DMS153 treated with DMSO at 0.1 percent for 48 hours (cell line): ENCODE measurements at regions not wholly inside any gene's neighbourhood (a gene's known extent, or its start where the extent isn't known, plus 50 kb on each side); places are given as distances from the start of the nearest gene placed in this dataset.

Experiments
- DNase-seq: peaks from one replicate; lab custom pipeline; 2025; ENCODE audit not compliant: unreplicated experiment; lab: John Stamatoyannopoulos, UW

GRCh38 chr2:150909613-150910012, 352.1 kb downstream of the RBM43 start:
- no peak for DNase-seq

- DNase-seq: no peak
Observed at GRCh38 chr2:150909090-150909489, 352.6 kb downstream of the RBM43 start.

DNA sequence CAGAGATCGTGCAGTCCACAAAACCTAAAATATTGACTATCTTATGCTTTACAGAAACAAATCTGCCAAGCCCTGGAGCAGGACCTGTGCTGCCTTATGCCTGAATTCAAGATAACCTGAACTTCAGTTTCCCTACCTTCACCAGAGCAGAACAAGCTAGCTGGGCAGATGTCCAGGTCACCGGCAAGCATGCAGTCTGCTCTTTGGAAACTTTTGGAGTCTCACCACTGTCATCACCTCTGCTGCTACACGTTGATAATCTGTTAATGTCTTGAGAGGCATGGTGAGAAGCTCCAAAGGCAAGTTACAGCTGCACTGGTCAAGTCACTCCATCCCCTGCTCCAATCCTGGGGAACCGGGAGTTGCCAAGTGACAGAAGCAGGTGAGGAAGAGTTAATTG, 354.2 kb downstream of the RBM43 start:
- DNase-seq: no peak

DNA sequence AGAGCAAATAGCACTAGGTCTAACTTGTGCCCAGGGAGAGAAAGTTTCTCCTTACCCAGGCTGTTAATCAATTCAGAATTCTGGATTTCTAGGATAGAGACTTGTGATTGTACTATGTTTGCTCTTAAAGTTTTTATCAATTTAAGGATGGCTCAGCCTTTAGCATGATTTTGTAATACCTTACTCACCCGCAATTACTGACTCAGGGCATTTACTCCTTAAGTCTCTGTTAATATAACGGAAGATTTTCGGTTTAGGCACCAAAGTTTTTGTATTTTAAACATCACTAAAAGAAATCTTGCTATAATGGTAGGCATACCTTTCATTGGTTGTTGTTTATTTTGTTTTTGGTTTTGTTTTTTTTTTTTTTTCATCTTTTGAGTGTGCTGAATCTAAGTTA, 358.2 kb downstream of the RBM43 start:
- DNase-seq: no peak

GRCh38 chr2:150903055-150903454, 358.6 kb downstream of the RBM43 start:
- no peak for DNase-seq

GRCh38 chr2:150900913-150901312, 360.8 kb downstream of the RBM43 start:
- no peak for DNase-seq

DNA sequence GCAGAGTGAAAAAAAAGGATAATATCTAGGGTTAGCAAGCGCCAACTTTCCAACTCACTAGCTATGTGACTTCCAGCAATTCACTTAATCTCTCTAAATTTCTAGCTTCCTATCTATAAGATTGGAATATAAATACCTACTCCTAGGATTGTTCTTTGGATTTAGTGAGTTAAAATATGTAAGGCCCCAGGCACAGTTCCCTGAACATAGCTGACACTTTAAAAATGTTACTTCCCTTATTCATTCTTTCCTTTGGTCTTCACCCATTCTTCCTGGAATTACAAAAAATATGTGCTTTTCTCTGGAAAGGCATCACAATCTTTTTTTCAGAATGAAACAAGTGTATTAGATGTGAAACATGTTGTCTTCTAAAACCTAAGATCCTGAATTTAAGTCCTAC, 365.7 kb downstream of the RBM43 start:
- no peak for DNase-seq

GRCh38 chr2:150889141-150889540, 372.5 kb downstream of the RBM43 start:
- DNase-seq: no peak

- DNase-seq: no peak
Observed at GRCh38 chr2:150888337-150888736, 373.3 kb downstream of the RBM43 start.

DNA sequence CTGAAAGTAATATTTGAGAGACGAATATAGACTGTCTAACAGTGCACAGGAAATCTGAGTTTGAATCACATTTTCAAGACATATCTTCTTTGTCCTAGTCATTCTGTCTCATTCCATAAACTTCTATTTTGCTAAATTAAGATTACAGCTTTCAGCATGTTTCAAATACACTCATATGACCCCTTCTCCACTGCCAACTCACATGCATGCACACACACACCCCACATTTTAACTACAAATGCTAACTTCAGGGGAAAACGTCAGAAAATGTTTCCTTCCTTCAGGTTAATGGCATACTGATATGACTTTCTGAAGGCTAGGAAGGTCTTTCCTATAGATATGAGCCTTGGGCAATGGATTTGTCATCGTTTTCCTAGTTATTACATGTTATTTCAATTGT, 373.7 kb downstream of the RBM43 start:
- no peak for DNase-seq

GRCh38 chr2:150885774-150886386, 375.8 kb downstream of the RBM43 start:
- DNase-seq: no peak

- DNase-seq: no peak
Observed at GRCh38 chr2:150885236-150885635, 376.4 kb downstream of the RBM43 start.

GRCh38 chr2:150883613-150883895, 378.1 kb downstream of the RBM43 start:
- no peak for DNase-seq

GRCh38 chr2:150882751-150883612, 378.7 kb downstream of the RBM43 start:
- no peak for DNase-seq

- DNase-seq: no peak
Observed at GRCh38 chr2:150880986-150881385, 380.7 kb downstream of the RBM43 start.

DNA sequence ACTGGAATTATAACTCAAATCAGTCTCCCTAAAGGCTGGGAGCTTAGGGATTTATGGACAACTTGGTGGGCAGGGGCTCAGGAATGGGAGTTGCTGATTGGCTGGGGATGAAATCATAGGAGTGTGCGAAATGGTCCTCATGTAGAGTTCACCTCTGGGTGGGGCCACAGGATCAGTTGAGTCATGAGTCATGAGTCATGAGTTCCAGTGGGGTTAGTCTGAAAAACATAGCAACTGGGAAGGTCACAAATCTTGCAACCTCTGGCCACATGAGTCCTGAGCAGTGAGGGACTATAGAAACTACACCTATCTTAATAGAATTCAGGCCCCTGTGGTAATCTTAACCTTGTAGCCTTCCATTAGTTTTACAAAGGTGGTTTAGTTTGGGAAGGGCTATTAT, 383.3 kb downstream of the RBM43 start:
- DNase-seq: no peak

- no peak for DNase-seq
Observed at GRCh38 chr2:150876251-150876950, 385.3 kb downstream of the RBM43 start.

- DNase-seq: no peak
Observed at GRCh38 chr2:150873396-150873772, 385.9 kb upstream of the RND3 start.

GRCh38 chr2:150872756-150873395, 385.4 kb upstream of the RND3 start:
- DNase-seq: no peak

DNA sequence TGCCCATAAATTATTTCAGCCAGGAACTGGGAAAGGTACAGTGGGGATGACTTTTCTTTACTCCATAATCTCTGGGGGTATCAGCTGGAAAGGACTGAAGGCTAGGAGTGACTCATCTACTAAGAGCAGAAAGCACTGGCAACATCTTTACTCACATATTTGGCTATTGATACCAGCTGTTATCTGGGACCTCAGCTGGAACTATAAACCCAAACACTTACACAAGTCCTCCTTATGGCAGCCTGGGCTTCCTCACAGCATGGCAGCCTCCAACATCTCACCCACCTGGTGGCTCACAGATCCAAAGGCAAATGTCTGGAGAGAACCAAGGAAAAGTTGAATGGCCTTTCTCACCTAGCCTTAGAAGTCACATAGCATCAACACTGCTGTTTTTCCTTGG, 379.0 kb upstream of the RND3 start:
- DNase-seq: no peak

DNA sequence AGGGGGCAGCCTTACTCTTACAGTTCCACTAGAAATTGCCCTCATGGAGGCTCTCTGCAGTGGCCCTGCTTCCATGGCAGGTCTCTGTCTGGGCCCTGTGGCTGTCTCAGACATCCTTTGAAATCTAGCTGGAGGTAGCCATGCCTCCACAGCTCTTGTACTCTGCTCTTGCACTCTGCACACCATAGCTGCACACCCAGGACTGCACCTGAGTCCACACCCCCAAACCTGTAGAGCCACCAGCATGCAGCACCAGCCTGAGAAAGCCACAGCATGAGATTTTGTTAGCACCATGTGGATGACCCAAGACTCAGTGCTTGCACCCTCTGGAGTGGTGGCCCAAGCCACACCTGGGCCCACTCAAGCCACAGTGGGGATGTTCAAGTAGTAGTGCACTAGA, 376.2 kb upstream of the RND3 start:
- DNase-seq: no peak

DNA sequence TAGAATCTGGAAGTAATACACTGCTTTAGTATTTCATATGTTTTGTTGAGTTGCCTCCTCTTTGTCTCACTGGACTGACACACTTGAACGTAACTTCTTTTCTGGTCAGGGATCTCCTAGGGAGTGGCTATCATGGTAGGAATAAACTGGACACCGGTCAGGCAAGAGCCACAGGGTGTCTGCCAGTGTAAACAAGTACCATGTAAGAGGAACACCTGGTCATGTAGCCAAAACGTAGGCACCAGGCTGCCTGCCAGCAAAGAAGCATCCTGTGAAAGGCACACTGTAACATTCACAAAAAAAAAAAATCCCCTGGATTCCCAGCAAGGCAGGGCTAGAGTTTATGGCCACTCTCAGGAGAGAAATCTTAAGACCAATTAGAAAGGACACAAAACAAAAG, 372.8 kb upstream of the RND3 start:
- DNase-seq: no peak
